OCI-LY7 (cell line): ENCODE measurements at regions not wholly inside any gene's neighbourhood (a gene's known extent, or its start where the extent isn't known, plus 50 kb on each side); places are given as distances from the start of the nearest gene placed in this dataset.

Experiments used
- EZH2phosphoT487 ChIP-seq: fragments of 200-600 bp; sonication (generic); IDR thresholded peaks from 2 replicates; pipeline ENCODE4 v1.6.1; 2018; ENCODE audit warnings: low read depth, borderline replicate concordance, mild to moderate bottlenecking, mixed run types, antibody characterized with exemption, low read length, moderate library complexity, mixed read lengths
- TF ChIP-seq, protein P1 (sequence below): fragments of 200-600 bp; sonication (generic); conservative IDR thresholded peaks from 2 replicates; pipeline ENCODE4 v1.5.1; 2014; ENCODE audit warnings: mild to moderate bottlenecking, antibody characterized with exemption, low read length, moderate library complexity, mixed read lengths

DNA sequence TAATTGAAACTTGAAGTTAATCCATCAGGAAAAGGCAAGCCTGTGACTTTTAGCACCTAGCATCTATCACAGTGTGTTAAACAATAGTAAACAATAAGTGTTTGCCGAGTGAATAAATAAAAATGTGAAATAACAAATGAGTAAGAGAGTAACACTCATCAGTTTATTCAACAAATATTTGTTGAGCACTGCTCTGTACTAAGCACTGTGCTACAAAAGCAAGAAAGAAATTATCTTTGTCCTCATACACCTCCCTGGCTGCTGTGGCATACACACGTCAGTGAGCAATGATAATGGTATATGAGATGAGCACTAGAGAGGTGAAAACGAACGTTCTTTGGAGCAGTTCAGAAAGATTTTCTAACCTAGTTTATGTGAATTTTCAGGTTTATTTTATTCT, 295.0 kb upstream of the LRRC7 start:
- TF ChIP-seq EZH2phosphoT487 = no peak
- TF ChIP-seq, protein P1, sequence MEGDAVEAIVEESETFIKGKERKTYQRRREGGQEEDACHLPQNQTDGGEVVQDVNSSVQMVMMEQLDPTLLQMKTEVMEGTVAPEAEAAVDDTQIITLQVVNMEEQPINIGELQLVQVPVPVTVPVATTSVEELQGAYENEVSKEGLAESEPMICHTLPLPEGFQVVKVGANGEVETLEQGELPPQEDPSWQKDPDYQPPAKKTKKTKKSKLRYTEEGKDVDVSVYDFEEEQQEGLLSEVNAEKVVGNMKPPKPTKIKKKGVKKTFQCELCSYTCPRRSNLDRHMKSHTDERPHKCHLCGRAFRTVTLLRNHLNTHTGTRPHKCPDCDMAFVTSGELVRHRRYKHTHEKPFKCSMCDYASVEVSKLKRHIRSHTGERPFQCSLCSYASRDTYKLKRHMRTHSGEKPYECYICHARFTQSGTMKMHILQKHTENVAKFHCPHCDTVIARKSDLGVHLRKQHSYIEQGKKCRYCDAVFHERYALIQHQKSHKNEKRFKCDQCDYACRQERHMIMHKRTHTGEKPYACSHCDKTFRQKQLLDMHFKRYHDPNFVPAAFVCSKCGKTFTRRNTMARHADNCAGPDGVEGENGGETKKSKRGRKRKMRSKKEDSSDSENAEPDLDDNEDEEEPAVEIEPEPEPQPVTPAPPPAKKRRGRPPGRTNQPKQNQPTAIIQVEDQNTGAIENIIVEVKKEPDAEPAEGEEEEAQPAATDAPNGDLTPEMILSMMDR = no peak
